GM19025 (cell line): ENCODE measurements at regions not wholly inside any gene's neighbourhood (a gene's known extent, or its start where the extent isn't known, plus 50 kb on each side); places are given as distances from the start of the nearest gene placed in this dataset.

Source experiments
- ATAC-seq: cut with Tn5 transposase; IDR thresholded peaks from one replicate; pipeline ENCODE4 v1.9.1; 2021; ENCODE audit warnings: mild to moderate bottlenecking, low read depth, moderate library complexity; ENCODE audit not compliant: unreplicated experiment

GRCh38 chr11:112457532-112457931 is 196.9 kb upstream of the PLET1 start:
- ATAC-seq = no peak

- no peak for ATAC-seq
Observed at GRCh38 chr11:112459001-112459400, 198.3 kb upstream of the PLET1 start.

GRCh38 chr11:112460141-112460540 is 199.5 kb upstream of the PLET1 start:
- ATAC-seq = no peak

GRCh38 chr11:112464949-112465348 is 204.3 kb upstream of the PLET1 start:
- no peak for ATAC-seq

- no peak for ATAC-seq
Observed at GRCh38 chr11:112465433-112466024, 204.9 kb upstream of the PLET1 start.

GRCh38 chr11:112467721-112468120 is 207.1 kb upstream of the PLET1 start:
- no peak for ATAC-seq

- no peak for ATAC-seq
Observed at GRCh38 chr11:112469376-112469775, 208.7 kb upstream of the PLET1 start.

- ATAC-seq = no peak
Observed at GRCh38 chr11:112470355-112470754, 209.7 kb upstream of the PLET1 start.

GRCh38 chr11:112471731-112472130 is 211.1 kb upstream of the PLET1 start:
- no peak for ATAC-seq

- no peak for ATAC-seq
Observed at GRCh38 chr11:112477152-112477551, 216.5 kb upstream of the PLET1 start.

- ATAC-seq = no peak
Observed at GRCh38 chr11:112477581-112478317, 217.1 kb upstream of the PLET1 start.

GRCh38 chr11:112478806-112479205 is 218.1 kb upstream of the PLET1 start:
- ATAC-seq = no peak

- no peak for ATAC-seq
Observed at GRCh38 chr11:112481431-112481830, 220.8 kb upstream of the PLET1 start.

- no peak for ATAC-seq
Observed at GRCh38 chr11:112481893-112482292, 221.2 kb upstream of the PLET1 start.

- ATAC-seq = no peak
Observed at GRCh38 chr11:112485280-112485679, 224.6 kb upstream of the PLET1 start.

GRCh38 chr11:112497826-112498225 is 237.2 kb upstream of the PLET1 start:
- ATAC-seq = no peak

- ATAC-seq = no peak
Observed at GRCh38 chr11:112498701-112499100, 238.0 kb upstream of the PLET1 start.

GRCh38 chr11:112499153-112499880 is 238.7 kb upstream of the PLET1 start:
- ATAC-seq = no peak

- ATAC-seq = no peak
Observed at GRCh38 chr11:112499881-112500204, 239.2 kb upstream of the PLET1 start.

- no peak for ATAC-seq
Observed at GRCh38 chr11:112503410-112503809, 242.8 kb upstream of the PLET1 start.

- no peak for ATAC-seq
Observed at GRCh38 chr11:112504056-112504455, 243.4 kb upstream of the PLET1 start.

- ATAC-seq = no peak
Observed at GRCh38 chr11:112506852-112507251, 246.2 kb upstream of the PLET1 start.
